Hepatocyte (in vitro differentiated cells): ENCODE measurements at regions not wholly inside any gene's neighbourhood (a gene's known extent, or its start where the extent isn't known, plus 50 kb on each side); places are given as distances from the start of the nearest gene placed in this dataset.

Source experiments
- EZH2 ChIP-seq: fragments of 200-600 bp; sonication (generic); IDR thresholded peaks from 2 replicates; pipeline ENCODE4 v1.6.1; 2016; ENCODE audit warnings: antibody characterized with exemption, mild to moderate bottlenecking, borderline replicate concordance
- EZH2phosphoT487 ChIP-seq: fragments of 200-600 bp; sonication (generic); IDR thresholded peaks from one replicate; pipeline ENCODE4 v1.6.1; 2018; ENCODE audit warnings: antibody characterized with exemption, mild to moderate bottlenecking, low read depth, moderate library complexity; ENCODE audit not compliant: unreplicated experiment, severe bottlenecking
- TF ChIP-seq, protein P1 (sequence below): fragments of 200-600 bp; sonication (generic); IDR thresholded peaks from 2 replicates; pipeline ENCODE4 v1.5.1; 2016; ENCODE audit warnings: antibody characterized with exemption, mild to moderate bottlenecking; ENCODE audit not compliant: poor library complexity

DNA sequence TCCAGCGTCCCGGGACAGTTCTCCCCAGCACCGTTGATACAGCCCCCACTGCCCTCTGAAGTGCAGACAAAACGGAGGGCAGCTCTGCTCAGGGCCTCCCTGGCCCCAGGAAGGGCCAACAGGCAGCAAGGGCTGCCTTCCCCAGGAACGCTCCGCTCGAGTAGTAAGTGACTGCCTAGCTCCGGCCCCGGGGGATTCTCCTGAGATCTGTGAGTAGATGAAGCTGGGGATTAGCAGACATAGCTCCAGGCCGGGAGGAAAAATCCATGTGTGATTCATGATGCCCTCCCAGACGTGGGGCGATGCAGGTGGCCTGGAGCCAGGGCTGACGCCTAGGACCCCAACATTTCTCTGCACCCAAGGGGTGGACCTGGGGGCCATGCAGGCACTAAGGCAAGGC, 85.3 kb downstream of the ENGASE start:
- TF ChIP-seq, protein P1, sequence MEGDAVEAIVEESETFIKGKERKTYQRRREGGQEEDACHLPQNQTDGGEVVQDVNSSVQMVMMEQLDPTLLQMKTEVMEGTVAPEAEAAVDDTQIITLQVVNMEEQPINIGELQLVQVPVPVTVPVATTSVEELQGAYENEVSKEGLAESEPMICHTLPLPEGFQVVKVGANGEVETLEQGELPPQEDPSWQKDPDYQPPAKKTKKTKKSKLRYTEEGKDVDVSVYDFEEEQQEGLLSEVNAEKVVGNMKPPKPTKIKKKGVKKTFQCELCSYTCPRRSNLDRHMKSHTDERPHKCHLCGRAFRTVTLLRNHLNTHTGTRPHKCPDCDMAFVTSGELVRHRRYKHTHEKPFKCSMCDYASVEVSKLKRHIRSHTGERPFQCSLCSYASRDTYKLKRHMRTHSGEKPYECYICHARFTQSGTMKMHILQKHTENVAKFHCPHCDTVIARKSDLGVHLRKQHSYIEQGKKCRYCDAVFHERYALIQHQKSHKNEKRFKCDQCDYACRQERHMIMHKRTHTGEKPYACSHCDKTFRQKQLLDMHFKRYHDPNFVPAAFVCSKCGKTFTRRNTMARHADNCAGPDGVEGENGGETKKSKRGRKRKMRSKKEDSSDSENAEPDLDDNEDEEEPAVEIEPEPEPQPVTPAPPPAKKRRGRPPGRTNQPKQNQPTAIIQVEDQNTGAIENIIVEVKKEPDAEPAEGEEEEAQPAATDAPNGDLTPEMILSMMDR: no peak
- no peak for TF ChIP-seq EZH2phosphoT487
- TF ChIP-seq EZH2: no peak
